ENCODE measurements at regions not wholly inside any gene's neighbourhood (a gene's known extent, or its start where the extent isn't known, plus 50 kb on each side); places are given as distances from the start of the nearest gene placed in this dataset.
"Not testable (repeated sequence)": the region's sequence is repeated elsewhere in the genome, so short reads cannot be mapped to it uniquely, and the experiment has no call there.

- no peak for TF ChIP-seq CTCF (IDR thresholded peaks at IDR 0.05; ENCODE audit: unreplicated experiment)
- no peak for DNase-seq (ENCODE audit: low spot score in 2 of 2, unreplicated experiment in 2 of 2)
- no peaks in the 10 kb centered on the region for H3K9me3 Mint-ChIP-seq
- no peak overlapping the region for H3K4me3 Mint-ChIP-seq
- no peaks in the 10 kb centered on the region for H3K36me3 Mint-ChIP-seq
- no peaks in the 10 kb centered on the region for H3K27me3 Mint-ChIP-seq (ENCODE audit: low read depth)
- H3K27ac Mint-ChIP-seq: no peak overlapping the region
- no peaks in the 10 kb centered on the region for H3K4me1 Mint-ChIP-seq
Observed at GRCh38 chr1:238916828-238917227, 469.5 kb upstream of the CHRM3 start.

- Mint-ChIP-seq H3K27me3 (ENCODE audit: low read depth) (no peaks in the 10 kb centered on the region), H3K4me1 (no peaks in the 10 kb centered on the region), H3K9me3 (peaks cover 3% of the 10 kb centered on the region), H3K4me3 (no peak overlapping the region), H3K36me3 (no peaks in the 10 kb centered on the region), H3K27ac (no peak overlapping the region)
- DNase-seq (ENCODE audit: low spot score in 2 of 2, unreplicated experiment in 2 of 2): no peak
- TF ChIP-seq CTCF (IDR thresholded peaks at IDR 0.05; ENCODE audit: unreplicated experiment): no peak
Observed at GRCh38 chr1:238914346-238914745, 472.0 kb upstream of the CHRM3 start.

- H3K4me3 Mint-ChIP-seq: no peak overlapping the region
- TF ChIP-seq CTCF (IDR thresholded peaks at IDR 0.05; ENCODE audit: unreplicated experiment): no peak
- H3K9me3 Mint-ChIP-seq: peaks cover 3% of the 10 kb centered on the region
- H3K4me1 Mint-ChIP-seq: no peaks in the 10 kb centered on the region
- DNase-seq (ENCODE audit: low spot score in 2 of 2, unreplicated experiment in 2 of 2): no peak
- no peaks in the 10 kb centered on the region for H3K36me3 Mint-ChIP-seq
- H3K27me3 Mint-ChIP-seq (ENCODE audit: low read depth): no peaks in the 10 kb centered on the region
- no peak overlapping the region for H3K27ac Mint-ChIP-seq
Observed at GRCh38 chr1:238913210-238913609, 473.2 kb upstream of the CHRM3 start.

GRCh38 chr1:238912148-238912547, 474.2 kb upstream of the CHRM3 start:
- no peak for DNase-seq (ENCODE audit: low spot score in 2 of 2, unreplicated experiment in 2 of 2)
- H3K4me1 Mint-ChIP-seq: no peaks in the 10 kb centered on the region
- no peak overlapping the region for H3K27ac Mint-ChIP-seq
- no peak for TF ChIP-seq CTCF (IDR thresholded peaks at IDR 0.05; ENCODE audit: unreplicated experiment)
- no peaks in the 10 kb centered on the region for H3K27me3 Mint-ChIP-seq (ENCODE audit: low read depth)
- peaks cover 3% of the 10 kb centered on the region for H3K9me3 Mint-ChIP-seq
- no peak overlapping the region for H3K4me3 Mint-ChIP-seq
- H3K36me3 Mint-ChIP-seq: no peaks in the 10 kb centered on the region

- H3K36me3 Mint-ChIP-seq, H3K4me1 Mint-ChIP-seq: not testable (repeated sequence)
Observed at GRCh38 chr1:238902752-238903151, 483.6 kb upstream of the CHRM3 start.

GRCh38 chr1:238900334-238900865, 486.0 kb upstream of the CHRM3 start:
- no peak for TF ChIP-seq CTCF (IDR thresholded peaks at IDR 0.05; ENCODE audit: unreplicated experiment)

More at GRCh38 chr1:238902752-238903151, 483.6 kb upstream of the CHRM3 start:
- H3K27me3 Mint-ChIP-seq (ENCODE audit: low read depth); DNase-seq (ENCODE audit: low spot score in 2 of 2, unreplicated experiment in 2 of 2); H3K27ac Mint-ChIP-seq; H3K4me3 Mint-ChIP-seq: not testable (repeated sequence)
- H3K9me3 Mint-ChIP-seq: peaks cover 37% of the 10 kb centered on the region

More at GRCh38 chr1:238900334-238900865, 486.0 kb upstream of the CHRM3 start:
- H3K36me3 Mint-ChIP-seq: no peaks in the 10 kb centered on the region
- H3K9me3 Mint-ChIP-seq: peaks cover 40% of the 10 kb centered on the region
- peaks cover 5% of the 10 kb centered on the region for H3K27me3 Mint-ChIP-seq (ENCODE audit: low read depth)
- no peaks in the 10 kb centered on the region for H3K4me1 Mint-ChIP-seq
- H3K4me3 Mint-ChIP-seq: no peak overlapping the region
- no peak overlapping the region for H3K27ac Mint-ChIP-seq
- no peak for DNase-seq (ENCODE audit: low spot score in 2 of 2, unreplicated experiment in 2 of 2)

Data from mesothelial cell of epicardium (in vitro differentiated cells).